DMS 273 (cell line): ENCODE measurements at regions not wholly inside any gene's neighbourhood (a gene's known extent, or its start where the extent isn't known, plus 50 kb on each side); places are given as distances from the start of the nearest gene placed in this dataset.

Experiments
- DNase-seq: peaks from one replicate; lab custom pipeline; 2025; ENCODE audit not compliant: unreplicated experiment; lab: John Stamatoyannopoulos, UW

DNA sequence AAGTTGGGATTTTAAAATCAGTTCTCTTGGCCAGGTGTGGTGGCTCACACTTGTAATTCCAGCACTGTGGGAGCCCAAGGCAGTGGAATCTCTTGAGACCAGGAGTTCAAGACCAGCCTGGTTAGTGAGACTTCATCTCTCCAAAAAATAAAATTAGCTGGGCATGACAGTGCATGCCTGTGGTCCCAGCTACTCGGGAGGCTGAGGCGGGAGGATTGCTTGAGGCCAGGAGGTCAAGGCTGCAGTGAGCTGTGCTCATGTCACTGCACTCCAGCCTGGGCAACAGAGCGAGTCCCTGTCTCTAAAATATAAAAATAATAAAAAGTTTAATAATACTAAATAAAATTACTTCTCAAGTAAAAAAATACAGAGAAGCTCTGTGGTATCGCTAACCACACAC, 77.5 kb downstream of the FOXA2 start:
- DNase-seq = no peak

DNA sequence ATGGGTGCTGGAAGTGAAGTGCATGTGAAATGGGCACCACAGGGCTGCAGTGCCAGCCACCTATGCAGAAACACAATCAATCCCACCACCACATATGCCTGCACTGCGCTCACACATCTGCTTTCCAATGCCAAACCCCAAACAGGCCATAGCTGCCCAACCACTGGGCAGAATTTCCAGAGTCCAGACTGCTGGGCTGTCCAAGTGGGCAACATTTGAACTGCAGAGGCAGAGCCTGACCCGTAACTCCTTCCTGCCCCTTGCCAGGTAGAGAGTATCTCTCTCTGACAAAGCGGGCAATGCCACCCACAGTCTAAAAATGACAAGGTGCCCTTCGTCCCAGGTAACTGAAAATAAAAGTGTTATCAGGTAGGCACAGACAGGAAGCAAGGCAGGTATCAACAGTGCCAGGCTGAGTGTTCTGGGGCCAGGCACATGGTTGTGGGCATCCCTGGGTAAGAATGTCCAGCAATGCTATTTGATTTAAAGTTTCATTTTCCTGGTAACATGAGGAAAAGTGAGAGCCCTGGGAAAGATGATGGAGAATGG, 79.5 kb downstream of the FOXA2 start:
- no peak for DNase-seq

DNA sequence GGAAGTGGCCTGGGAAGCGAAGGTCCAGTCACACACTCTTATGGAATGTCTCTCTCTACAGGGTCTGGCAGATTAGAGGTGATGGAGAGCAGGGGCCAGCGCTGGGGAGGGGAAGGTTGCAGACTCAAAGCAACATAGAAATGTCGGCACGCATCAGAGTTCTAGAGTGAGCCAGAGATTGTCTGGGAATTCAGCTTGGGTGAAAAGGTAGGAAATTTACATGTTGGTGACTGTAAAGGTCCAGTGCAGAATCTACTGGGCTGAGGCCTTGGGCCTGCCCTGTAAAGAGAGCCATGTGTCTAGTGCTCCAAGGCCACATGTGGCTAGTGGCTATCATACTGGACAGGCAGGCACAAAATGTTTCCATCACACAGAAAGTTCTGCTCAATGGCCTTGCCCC, 80.8 kb downstream of the FOXA2 start:
- DNase-seq = no peak

DNA sequence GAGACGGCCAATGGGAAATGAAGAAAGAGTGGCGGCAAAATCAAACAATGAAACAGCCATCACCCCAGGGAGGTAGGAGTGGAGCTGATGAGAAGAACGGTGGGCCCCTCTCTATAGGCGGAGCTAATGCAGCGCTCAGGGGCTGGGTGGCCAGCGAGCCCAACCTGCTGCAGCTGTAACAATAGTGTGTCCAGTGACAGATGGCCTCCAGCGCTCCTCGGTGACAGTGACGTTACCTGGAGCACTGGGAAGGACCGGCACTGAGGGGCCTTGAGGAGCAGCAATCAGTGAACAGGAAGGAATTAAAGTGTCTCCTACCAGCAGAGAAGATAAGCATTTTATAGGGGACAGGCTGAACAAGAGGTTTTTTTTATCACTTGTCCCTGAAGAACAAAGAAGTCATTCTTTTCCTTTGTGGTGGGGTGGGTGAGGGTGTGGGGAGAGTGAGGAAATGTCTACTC, 81.6 kb downstream of the FOXA2 start:
- DNase-seq = no peak

DNA sequence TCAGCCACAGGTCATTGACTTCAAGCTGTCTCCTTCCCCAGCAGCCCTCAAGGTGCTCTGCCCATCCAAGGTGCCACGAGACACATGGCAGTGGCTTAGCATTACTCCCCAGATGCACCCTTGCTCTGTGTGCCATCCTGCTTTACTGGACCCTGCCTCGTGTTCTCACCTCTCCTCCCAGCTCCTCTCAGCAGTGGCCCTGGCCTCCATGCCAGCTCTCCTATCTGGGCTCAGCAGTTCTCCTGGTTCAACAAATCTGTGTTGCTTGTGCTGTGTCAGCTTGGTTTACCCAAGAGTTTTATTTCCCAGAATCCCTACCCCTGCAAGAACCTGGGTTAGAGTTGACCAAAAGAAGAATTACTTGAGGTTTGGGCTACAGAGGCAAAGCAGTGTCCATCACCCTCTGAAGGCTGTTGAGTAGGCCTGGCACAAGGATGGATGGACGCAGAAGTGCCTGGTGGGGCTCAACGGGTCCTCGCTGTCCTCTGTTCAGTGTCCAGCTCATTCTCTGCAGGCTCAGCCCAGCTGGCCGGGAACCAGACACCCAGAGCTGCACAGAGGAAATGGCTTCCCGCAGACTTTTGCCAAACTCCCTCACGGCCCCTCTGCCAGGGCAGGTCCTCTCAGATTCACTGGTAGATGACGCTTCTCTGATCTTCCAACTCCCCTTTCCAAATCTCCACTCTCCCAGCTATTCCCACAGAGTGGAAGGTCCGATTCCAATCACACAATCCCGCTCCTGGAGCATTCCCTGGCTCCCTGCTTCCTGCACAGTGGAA, 82.6 kb downstream of the FOXA2 start:
- DNase-seq = no peak

DNA sequence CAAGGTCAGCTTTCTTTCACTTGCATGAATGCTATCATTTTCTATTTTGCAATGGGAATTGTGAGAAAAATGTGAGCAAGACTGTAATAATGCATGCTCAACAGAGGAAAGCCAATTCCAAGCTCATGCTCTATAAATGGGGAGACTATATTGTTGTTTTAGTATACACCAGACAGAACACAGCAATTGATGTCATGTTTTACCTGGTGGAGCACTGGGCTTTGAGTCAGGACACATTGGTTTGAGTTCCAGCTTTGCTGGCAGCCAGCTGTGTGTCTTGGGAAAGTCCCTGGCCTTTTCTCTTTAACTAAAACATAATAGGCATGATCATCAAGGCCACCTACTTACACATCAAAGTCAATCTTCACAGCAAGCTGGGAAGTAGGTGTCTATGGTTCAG, 83.3 kb downstream of the FOXA2 start:
- DNase-seq = no peak

DNA sequence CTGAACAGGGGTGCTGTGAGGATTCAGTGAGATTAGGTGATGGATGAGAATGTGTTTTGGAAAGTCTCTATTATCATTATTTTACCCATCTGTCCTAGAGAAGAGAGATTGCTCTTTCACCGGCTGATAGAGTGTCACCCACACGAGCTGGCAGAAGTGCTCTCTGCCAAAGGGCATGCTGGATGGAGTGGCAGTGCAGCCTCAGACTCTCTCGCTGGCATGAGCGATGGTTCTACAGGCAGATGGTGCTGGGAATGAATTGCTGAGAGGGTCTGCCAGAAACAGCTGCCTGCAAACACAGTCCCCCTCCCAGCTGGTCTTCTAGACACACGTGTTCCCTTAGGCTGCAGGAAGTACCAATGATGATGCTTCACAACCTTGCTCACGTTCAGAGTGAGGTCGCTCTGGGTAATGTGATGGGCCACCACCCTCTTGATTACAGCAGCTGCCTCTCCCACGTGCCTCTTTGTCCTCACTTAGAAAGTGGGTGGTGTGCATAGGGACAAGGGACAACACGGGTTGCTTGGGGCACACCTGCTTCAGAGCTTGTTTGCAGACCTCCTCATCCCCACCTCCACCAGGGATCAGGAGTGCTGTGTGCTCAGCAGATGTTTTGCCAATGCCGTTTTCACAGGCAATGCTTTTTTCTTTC, 84.7 kb downstream of the FOXA2 start:
- no peak for DNase-seq

DNA sequence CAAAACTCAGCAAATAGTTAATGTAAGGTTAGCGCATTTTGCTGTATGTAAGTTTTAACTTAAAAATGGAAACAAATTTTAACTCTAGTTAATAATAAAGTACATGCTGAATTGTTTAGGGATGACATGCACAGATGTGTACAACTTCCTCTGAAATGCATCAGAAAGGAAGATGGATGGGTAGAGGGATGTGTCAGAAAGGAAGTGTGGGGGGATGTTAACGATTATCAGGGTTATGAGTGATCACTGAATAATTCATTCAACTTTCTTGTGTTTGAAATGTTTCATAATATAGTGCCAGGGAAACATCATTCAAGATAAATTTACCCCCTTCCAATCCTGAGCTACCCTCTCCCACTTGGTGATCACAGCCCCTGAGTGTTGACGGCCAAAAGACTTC, 87.6 kb downstream of the FOXA2 start:
- no peak for DNase-seq

DNA sequence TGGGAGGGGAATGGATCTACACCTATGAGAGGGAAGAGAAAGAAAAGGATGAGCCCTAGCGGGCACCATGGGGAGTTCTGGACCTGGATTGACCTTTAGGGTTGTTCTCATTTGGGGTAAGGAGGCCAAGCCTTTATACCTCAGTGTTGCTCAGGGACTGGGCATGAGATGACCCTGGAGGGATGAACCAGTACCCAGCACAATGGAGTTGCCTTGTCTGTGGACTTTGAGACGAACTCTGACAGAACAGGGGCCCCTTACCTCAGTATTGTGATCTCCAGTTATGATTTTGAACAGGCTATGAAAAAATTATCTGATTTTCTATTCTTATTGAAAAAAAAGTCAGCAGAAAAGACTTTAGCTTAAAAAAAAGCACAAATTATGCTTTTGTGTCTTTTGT, 88.6 kb downstream of the FOXA2 start:
- no peak for DNase-seq

DNA sequence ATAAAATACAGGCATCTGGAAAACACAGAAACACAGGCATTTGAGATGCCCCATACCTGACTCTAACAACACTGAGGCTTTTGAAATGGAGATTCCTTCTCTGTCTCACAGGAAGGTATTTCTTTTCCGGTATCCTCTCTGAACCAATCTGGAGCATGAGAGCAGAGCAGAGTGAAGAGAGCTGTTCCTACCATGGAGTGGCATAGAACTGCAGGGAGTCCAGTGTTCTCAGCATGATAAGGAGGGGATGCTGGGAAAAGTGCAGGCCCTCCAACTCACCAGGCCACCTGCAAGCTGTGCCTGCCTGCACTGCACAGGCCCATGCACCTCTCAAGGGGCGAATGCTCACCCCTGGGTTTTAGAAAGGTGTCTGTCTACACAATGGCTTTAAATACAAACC, 89.2 kb downstream of the FOXA2 start:
- DNase-seq = no peak

DNA sequence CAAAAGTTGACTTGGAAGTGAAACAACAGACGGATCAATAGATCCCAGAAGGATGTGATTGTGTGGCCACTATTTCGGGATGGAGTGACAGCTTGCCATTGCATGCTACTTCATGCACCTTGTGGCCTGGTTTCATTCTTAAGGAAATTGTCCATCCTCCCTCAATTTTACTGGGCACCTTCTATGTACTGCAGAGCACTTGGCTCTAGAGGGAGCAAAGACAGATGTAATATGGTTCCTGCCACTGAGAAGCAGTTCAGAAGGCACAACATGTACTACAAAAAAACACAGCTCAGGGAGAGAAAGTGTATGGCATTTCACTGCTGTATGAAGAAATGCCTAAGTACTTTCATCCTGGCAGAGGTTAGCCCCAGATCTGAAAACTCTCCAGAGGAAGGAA, 91.9 kb downstream of the FOXA2 start:
- no peak for DNase-seq

DNA sequence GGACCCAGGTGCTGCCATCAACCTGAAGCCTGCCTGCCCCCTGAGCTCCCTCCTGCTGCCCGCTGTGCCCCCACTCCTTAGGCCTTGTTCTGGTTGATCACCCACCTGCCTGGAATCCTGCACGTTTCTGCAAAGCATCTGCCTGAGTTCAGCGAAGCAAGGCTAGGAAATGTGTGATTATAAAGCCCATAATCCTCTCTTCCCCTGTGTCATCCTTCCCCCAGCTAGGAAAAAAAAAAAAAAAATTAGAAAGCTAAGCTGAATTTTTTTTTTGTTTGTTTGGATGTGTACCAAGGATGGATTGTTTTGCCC, 93.2 kb downstream of the FOXA2 start:
- no peak for DNase-seq

DNA sequence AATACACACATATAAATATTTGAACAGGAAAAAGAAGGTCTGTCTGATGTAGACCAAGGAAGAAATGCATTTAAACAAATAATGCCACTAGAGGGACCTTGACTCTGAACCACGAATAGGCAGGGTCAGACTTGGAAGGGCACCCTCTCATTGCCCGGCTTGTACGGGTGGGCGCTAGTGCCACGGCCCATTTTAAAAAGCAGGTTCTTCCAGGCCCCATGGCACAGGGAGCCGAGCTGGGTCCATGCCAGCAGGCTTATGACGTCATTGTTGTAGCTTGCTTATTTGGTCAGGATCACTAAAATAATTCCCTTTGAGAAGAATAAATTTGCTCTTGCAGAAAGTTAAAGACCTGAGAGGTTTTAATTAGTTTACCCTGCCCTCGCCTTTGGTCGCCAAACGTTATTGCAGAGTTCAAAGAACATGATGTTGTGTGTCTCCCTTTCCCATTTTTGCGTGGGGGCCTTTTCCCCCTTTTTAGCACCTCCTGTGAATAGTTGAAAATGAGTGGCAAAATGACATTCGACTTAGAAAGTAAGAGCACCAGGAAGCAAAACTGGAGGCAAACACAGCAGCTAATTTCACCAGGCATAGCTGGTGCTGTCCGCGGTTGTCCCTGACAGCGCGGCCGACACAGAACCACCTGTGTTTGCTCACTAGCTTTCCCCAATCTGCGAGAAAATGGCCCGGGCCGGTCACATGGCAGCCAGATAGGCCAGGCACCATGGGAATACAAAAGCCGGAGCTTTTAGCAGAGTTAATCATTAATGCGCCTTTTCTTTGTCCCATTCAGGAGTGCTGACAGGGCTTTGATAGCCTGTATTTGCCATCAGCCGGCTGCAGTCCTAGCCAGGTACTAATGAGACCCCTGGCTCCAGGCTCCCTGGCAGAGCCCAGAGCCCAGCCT, 93.8 kb downstream of the FOXA2 start:
- no peak for DNase-seq

DNA sequence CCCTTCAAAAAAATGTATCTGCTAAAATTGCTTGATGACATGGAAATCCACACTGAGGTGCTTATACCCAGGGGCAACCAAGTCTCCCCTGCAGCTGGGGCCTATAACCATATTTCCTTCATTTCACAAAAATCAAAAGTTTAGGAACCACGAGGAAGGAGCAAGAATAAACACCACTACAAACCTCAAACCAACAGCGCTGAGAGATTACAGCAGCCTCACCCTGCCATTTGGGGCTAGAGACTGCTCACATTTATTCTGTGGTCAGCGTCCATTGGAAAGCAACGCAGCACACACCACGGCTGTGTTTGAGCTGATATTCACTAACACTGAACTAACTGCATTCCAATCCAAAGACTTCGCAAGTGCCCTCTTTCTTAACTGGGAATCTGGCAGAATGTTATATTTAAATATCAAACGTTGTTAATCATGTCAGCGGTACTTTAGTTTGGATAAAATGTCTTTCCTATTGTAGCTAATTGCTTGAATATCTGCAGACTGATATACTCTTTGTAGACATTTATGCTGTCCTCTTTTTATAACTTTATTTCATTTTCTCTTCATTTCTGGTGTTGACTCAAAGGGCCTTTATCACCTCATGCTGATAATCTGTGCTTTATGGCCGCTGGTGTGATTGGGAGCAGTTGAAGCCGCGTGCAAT, 94.6 kb downstream of the FOXA2 start:
- DNase-seq = no peak

DNA sequence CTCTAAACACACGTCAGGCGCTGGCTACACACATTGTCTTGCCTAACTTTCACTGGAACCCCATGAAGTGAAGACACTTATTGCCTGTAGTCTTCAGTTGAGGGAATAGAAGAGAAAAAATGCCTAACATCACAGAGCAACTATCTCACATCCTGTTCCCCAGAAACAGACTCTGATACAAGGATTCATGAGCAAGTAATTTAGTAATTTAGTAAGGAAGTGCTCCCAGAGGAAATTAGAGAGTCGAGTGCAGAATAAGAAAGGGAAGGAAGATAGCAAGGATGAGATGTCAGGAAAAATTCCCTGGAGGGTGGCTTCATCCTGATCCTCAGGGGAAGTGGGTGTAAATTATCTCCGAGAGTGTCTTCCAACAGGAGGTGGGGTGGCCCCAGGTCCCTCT, 104.0 kb downstream of the FOXA2 start:
- DNase-seq = no peak

DNA sequence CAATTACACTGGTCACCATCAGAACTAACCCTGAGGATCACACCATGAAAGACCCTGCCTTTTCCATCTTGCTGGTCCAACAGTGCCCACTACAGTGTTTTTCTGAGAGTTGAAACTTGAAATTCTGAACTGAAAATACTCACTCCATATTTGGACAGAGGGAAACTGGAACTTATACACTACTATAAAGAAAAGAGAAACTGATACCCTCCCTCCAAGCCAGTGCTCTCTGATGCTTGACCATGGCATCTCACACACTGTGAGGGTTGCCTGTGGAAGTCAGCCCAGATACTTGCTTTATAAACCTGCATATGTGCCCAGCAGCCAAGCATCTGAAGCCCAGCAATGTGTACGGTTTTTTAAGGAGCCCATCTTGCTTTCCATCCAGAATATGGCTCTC, 108.7 kb downstream of the FOXA2 start:
- no peak for DNase-seq

DNA sequence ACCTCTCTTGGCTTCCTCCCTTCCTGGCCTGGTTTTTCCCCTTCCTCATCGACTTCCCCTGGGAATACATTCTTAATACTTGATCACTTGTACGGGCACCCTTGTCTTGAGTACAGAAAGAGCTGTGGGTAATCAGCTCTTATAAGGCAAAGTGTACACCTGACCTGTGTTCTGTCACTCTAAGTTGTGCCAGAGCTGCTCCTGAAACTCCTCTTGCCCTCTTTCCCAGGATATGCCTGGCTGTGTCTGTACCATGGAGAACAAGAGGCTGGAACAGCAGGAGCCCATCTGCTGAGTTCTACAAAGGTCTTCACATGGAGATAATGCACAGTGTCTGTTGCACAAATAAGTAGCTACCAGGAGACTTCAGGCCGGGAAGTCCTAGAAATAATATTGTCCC, 110.1 kb downstream of the FOXA2 start:
- no peak for DNase-seq

DNA sequence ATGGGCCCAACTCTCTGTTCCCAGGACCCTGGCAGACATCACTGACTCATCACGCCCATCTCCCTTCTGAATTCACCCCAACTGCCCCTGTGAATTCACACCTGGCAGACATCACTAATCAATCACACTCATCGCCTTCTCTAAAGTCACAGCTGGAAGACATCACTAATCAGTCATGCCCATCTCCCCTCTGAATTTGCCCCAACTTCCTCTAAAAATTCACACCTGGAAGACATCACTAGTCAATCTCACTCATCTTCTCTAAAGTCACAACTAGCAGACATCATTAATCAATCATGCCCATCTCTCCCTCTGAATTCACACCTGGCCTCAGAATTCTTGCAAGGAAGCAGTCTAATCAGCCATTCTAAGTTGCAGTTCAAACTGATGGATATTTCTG, 111.1 kb downstream of the FOXA2 start:
- DNase-seq = no peak

DNA sequence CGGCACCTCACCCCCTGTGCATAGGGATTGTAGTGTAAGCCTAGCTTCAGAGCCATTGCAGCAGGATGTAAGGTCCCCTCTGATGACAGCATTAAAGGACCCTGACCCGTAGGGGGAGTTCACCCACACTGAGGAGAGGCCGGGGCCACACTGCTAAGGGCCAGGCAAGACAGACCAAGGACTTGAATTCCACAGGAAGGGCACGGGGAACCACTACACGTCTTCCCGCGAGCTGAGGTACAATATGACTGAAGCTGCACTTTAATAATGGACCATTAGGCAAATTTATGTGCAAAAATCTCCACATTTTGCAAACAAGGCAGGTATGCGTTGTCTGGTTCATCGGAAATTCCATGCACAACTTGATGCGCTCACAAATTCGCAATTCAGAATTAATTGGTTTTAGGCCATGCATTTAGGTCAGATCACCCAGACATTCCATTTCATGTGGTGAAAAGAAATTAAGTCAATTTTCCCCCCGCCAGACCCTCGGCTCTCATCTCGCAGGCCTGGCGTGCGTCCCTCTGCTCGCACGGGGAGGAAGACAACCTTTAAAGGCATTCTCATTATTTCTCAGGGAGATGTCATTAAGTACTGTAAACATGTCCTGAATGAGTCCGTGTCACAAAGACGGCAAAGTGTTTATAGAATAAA, 111.8 kb downstream of the FOXA2 start:
- no peak for DNase-seq

DNA sequence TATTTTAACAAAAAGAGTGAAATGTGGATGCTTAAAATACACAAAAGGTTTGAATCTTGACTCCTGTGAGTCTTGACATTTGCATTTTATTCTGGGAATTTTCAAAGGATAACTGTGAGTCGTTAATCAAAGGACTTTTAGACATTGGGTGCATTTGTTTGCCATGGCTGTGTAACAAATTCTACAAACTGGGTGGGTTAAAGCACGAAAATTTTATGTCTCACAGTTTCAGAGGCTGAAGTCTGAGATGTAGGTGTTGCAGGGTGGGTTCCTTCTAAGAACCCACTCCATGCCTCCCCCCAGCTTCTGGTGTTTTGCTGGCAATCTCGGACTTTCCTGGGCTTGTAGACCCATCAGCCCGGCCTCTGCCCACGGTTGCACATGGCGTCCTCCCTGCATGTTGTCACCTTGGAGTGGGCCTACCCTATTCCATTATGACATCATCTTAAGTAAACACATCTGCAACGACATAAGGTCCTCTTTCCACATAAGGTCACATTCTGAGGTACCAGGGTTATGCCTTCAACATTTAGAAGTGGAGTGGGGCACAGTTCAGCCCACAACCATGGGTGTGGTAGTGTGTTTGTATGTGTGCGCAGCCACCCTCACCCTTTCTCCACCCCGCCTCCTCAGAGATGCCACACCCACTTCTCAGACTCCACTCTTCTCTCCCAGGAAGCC, 113.1 kb downstream of the FOXA2 start:
- no peak for DNase-seq
